ENCODE measurements at regions not wholly inside any gene's neighbourhood (a gene's known extent, or its start where the extent isn't known, plus 50 kb on each side); places are given as distances from the start of the nearest gene placed in this dataset.

- TF ChIP-seq, protein P1, sequence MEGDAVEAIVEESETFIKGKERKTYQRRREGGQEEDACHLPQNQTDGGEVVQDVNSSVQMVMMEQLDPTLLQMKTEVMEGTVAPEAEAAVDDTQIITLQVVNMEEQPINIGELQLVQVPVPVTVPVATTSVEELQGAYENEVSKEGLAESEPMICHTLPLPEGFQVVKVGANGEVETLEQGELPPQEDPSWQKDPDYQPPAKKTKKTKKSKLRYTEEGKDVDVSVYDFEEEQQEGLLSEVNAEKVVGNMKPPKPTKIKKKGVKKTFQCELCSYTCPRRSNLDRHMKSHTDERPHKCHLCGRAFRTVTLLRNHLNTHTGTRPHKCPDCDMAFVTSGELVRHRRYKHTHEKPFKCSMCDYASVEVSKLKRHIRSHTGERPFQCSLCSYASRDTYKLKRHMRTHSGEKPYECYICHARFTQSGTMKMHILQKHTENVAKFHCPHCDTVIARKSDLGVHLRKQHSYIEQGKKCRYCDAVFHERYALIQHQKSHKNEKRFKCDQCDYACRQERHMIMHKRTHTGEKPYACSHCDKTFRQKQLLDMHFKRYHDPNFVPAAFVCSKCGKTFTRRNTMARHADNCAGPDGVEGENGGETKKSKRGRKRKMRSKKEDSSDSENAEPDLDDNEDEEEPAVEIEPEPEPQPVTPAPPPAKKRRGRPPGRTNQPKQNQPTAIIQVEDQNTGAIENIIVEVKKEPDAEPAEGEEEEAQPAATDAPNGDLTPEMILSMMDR (IDR thresholded peaks at IDR 0.05) = no peak
- TF ChIP-seq POLR2A (IDR thresholded peaks at IDR 0.05) = no peak
Measured at GRCh38 chr20:12825226-12825595, 183.6 kb upstream of the SPTLC3 start.
